ENCODE measurements at regions not wholly inside any gene's neighbourhood (a gene's known extent, or its start where the extent isn't known, plus 50 kb on each side); places are given as distances from the start of the nearest gene placed in this dataset.

DNA sequence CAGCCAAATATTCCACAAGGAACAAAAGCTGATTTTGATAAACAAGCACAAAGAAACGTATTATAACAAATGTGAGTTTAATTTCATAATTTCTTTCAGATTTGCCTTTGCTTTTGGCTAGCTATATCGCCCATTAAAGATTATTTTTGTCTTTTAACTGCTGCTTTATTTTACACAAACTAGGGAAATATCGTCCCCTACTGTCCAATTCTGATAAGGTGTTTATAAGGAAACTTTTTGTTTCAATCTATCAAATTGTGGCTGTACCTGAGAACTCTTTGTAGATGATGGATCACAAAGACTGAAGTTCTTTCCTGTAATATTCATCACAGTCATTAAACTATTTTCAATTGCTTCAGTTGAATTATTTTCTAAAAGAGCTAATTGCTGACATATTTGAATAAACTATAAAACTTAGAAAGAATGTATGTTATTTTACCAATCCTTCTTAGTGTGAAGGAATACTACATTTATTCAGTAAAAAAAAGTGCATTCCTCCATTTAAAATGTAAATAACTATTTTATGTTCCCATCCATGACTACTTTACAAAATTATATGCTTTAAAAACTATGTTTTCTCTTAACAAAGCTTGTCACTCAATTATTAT is 431.3 kb upstream of the ITGA1 start:
- TF ChIP-seq, protein P1, sequence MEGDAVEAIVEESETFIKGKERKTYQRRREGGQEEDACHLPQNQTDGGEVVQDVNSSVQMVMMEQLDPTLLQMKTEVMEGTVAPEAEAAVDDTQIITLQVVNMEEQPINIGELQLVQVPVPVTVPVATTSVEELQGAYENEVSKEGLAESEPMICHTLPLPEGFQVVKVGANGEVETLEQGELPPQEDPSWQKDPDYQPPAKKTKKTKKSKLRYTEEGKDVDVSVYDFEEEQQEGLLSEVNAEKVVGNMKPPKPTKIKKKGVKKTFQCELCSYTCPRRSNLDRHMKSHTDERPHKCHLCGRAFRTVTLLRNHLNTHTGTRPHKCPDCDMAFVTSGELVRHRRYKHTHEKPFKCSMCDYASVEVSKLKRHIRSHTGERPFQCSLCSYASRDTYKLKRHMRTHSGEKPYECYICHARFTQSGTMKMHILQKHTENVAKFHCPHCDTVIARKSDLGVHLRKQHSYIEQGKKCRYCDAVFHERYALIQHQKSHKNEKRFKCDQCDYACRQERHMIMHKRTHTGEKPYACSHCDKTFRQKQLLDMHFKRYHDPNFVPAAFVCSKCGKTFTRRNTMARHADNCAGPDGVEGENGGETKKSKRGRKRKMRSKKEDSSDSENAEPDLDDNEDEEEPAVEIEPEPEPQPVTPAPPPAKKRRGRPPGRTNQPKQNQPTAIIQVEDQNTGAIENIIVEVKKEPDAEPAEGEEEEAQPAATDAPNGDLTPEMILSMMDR (conservative IDR thresholded peaks at IDR 0.05), result peak; percentile 99
- TF ChIP-seq ZFX (IDR thresholded peaks at IDR 0.05), result no peak
- no peak overlapping the region for H3K27ac ChIP-seq

DNA sequence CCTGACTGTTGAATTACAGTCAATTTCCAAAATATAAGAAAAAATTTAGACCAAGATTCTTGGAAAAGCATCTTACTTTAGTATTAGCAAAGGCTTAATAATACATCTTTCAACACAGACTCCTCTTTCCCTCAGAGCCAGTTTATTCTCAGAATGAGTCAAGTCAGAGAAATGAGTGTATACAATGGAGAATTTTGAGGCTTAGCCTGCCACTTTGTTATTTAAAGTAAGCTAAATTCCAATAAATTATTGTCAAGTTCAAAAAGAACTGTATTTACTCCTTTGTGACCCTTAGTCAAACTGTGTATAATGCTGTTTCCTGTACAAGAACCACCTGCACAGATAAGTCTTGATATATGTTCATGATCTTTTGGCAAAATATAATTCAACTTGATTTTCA is 428.5 kb upstream of the ITGA1 start:
- TF ChIP-seq ZFX (IDR thresholded peaks at IDR 0.05), result no peak
- TF ChIP-seq, protein P1 (conservative IDR thresholded peaks at IDR 0.05), result no peak

DNA sequence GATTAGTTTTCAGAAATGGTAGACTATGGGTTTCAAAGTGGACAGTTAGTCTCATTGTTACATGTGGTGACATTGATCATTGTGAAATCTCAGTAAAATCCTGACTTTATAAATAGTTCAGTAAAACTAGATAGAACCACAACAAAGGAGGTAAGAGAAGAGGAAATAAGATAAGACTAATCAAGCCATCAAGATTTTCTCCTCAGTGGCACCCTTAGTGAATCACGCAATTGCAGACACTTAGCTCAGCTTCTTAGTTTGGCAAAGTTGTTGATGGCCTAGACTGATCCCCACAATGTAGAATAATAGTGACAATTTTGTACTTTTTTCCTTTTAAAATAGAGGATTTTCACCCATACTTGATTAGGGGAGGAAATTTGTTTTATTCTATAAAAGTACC is 426.7 kb upstream of the ITGA1 start:
- no peak overlapping the region for H3K27ac ChIP-seq
- no peak for TF ChIP-seq ZFX (IDR thresholded peaks at IDR 0.05)
- TF ChIP-seq, protein P1 (conservative IDR thresholded peaks at IDR 0.05), result no peak

More for the DNA sequence above, 428.5 kb upstream of the ITGA1 start:
- no peak overlapping the region for H3K27ac ChIP-seq

DNA sequence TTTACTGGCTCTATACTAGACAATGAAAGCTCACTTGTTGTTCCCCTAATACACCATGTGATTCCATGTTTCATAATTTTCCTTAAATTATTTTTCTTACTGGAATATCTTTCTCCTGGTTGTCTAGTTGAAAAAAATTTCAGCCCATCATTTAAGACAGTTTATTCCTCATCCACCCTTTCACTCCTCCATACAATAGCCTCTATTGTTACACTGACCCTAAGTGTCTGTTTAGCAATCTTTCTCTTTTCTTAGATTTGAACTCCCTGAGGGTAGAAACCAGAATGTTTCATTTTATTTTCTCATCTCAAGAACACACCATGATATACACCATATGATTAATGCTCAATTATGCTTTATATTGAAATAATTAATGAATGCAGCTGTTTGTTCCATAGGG is 413.4 kb upstream of the ITGA1 start:
- H3K27ac ChIP-seq, result no peak overlapping the region
- no peak for TF ChIP-seq ZFX (IDR thresholded peaks at IDR 0.05)
- TF ChIP-seq, protein P1 (conservative IDR thresholded peaks at IDR 0.05), result no peak

DNA sequence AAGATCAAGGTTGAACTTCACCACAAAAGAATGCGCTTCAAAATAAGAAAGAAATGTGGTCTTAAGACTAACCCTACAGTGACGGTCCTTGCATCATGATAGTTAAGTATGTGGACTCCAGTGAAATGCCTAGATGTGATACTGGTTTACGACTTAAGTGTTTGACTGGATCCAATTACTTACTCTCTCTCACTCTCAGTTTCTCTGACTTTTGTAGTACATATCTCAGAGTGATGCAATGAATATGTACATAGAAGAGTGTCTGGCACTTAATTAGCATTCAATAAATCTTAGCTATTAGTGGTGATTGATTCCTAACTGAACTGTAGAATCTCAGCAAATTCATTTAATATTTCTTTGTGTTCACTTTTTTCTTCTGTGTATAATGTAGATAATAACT is 411.7 kb upstream of the ITGA1 start:
- TF ChIP-seq, protein P1 (conservative IDR thresholded peaks at IDR 0.05), result no peak
- no peak for TF ChIP-seq ZFX (IDR thresholded peaks at IDR 0.05)
- H3K27ac ChIP-seq, result no peak overlapping the region

DNA sequence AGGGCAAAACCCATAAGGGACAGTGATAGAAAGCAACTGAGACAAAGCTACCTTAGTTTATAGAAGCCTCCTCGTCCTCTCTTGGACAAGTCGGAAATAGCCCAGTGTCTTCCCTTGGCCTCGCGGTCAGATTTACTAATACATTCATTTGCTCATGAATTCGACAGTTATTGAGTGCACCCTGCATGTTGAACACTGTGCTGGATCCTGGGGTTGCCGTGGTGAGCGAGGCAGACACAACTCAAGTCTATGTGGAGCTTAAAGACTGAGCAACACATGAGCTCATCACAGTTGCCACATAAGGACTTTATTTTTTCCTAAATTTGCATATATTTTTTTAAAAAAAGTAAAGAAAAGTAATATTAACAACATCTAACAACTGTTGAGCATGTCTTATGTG is 411.1 kb upstream of the ITGA1 start:
- H3K27ac ChIP-seq, result no peak overlapping the region
- no peak for TF ChIP-seq ZFX (IDR thresholded peaks at IDR 0.05)
- TF ChIP-seq, protein P1 (conservative IDR thresholded peaks at IDR 0.05), result no peak

DNA sequence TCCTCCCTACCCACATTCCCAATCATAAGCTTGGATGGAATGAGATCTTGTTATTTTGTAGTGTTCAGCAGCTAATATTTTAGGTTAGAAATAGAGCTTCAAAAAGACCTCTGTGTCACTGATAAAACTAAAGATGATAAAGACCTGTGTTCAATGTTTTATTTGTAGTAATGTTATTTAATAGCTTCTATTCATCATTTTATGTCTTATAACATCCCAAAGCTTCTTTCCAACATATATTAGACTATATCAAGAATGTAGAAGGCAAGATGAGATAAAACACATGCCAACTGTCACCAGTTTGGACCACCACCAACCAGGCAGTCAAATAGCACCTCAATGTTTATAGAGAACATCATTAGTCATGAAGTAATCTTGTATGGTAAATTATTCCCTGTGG is 409.5 kb upstream of the ITGA1 start:
- H3K27ac ChIP-seq, result no peak overlapping the region
- TF ChIP-seq, protein P1 (conservative IDR thresholded peaks at IDR 0.05), result no peak
- TF ChIP-seq ZFX (IDR thresholded peaks at IDR 0.05), result no peak

All from C4-2B (cell line).